Mesenchymal stem cell (in vitro differentiated cells and primary cell): ENCODE measurements at regions not wholly inside any gene's neighbourhood (a gene's known extent, or its start where the extent isn't known, plus 50 kb on each side); places are given as distances from the start of the nearest gene placed in this dataset.

Experiments used
- DNase-seq: peaks from one replicate; pipeline ENCODE4 v3.0.0-alpha.2; 2013
- H2AFZ ChIP-seq: one replicate; pipeline ENCODE4 v1.6.1; 2013; ENCODE audit warnings: low read depth, mild to moderate bottlenecking, control low read depth, inconsistent platforms, low read length, moderate library complexity
- H2AK5ac ChIP-seq: 2 replicates; pipeline ENCODE4 v1.6.1; 2013; ENCODE audit warnings: low read length, moderate library complexity, mild to moderate bottlenecking, inconsistent platforms; ENCODE audit not compliant: severe bottlenecking
- H2BK120ac ChIP-seq: one replicate; pipeline ENCODE4 v1.6.1; 2013; ENCODE audit warnings: low read depth, mild to moderate bottlenecking, inconsistent platforms, low read length, moderate library complexity
- H2BK12ac ChIP-seq, 2 experiments: one replicate each; pipeline ENCODE4 v1.6.1; 2013; ENCODE audit warnings: inconsistent platforms in 2 of 2, low read length in 2 of 2, mild to moderate bottlenecking in 2 of 2, moderate library complexity in 2 of 2, control low read depth in 1 of 2
- H2BK15ac ChIP-seq: one replicate; pipeline ENCODE4 v1.6.1; 2013; ENCODE audit warnings: mild to moderate bottlenecking, low read depth, inconsistent platforms; ENCODE audit not compliant: poor library complexity, severe bottlenecking
- H2BK5ac ChIP-seq: 2 replicates; pipeline ENCODE4 v1.6.1; 2013; ENCODE audit warnings: low read depth, mild to moderate bottlenecking, low read length, control low read depth, inconsistent platforms; ENCODE audit not compliant: poor library complexity, severe bottlenecking
- H3K14ac ChIP-seq, 2 experiments: one replicate each; pipeline ENCODE4 v1.6.1; 2013; ENCODE audit warnings: inconsistent platforms in 2 of 2, low read length in 2 of 2, control low read depth in 1 of 2, mild to moderate bottlenecking in 1 of 2, moderate library complexity in 1 of 2
- H3K18ac ChIP-seq, 2 experiments: one replicate each; pipeline ENCODE4 v1.6.1; 2013; ENCODE audit warnings: inconsistent platforms in 2 of 2, low read length in 2 of 2, control low read depth in 1 of 2, low read depth in 1 of 2, mild to moderate bottlenecking in 1 of 2
- H3K23ac ChIP-seq, 2 experiments: one replicate each; pipeline ENCODE4 v1.6.1; 2013; ENCODE audit warnings: inconsistent platforms in 2 of 2, low read length in 2 of 2, mild to moderate bottlenecking in 2 of 2, moderate library complexity in 2 of 2, control low read depth in 1 of 2
- H3K27ac ChIP-seq: 2 replicates; pipeline ENCODE4 v1.5.1; 2013; ENCODE audit warnings: mild to moderate bottlenecking, moderate library complexity, low read length, control low read depth, inconsistent platforms; ENCODE audit not compliant: poor library complexity, severe bottlenecking
- H3K27me3 ChIP-seq, 2 experiments: 2 replicates each; pipeline versions ENCODE4 v1.6.1 to v1.7.0; 2013; ENCODE audit warnings: low read length in 2 of 2, mild to moderate bottlenecking in 2 of 2, moderate library complexity in 2 of 2, control low read depth in 1 of 2, inconsistent platforms in 1 of 2; ENCODE audit not compliant: control insufficient read depth in 1 of 2, insufficient read depth in 1 of 2
- H3K36me3 ChIP-seq, 2 experiments: 2 replicates each; pipeline versions ENCODE4 v1.6.1 to v1.7.0; 2013; ENCODE audit warnings: low read length in 2 of 2, control low read depth in 1 of 2, inconsistent platforms in 1 of 2, low read depth in 1 of 2, mild to moderate bottlenecking in 1 of 2; ENCODE audit not compliant: insufficient read depth in 2 of 2, control insufficient read depth in 1 of 2
- H3K4ac ChIP-seq, 2 experiments: one replicate each; pipeline ENCODE4 v1.6.1; 2013; ENCODE audit warnings: inconsistent platforms in 2 of 2, low read length in 2 of 2, mild to moderate bottlenecking in 2 of 2, moderate library complexity in 2 of 2, control low read depth in 1 of 2, low read depth in 1 of 2
- H3K4me1 ChIP-seq: 2 replicates; pipeline ENCODE4 v1.6.1; 2013; ENCODE audit warnings: low read depth, low read length, control low read depth; ENCODE audit not compliant: control insufficient read depth, insufficient read depth
- H3K4me2 ChIP-seq: 2 replicates; pipeline ENCODE4 v1.6.1; 2013; ENCODE audit warnings: low read length, mild to moderate bottlenecking, inconsistent platforms; ENCODE audit not compliant: poor library complexity, severe bottlenecking
- H3K4me3 ChIP-seq, 2 experiments: 2 replicates each; pipeline versions ENCODE4 v1.5.1 to v1.7.0; 2013; ENCODE audit warnings: low read length in 2 of 2, mild to moderate bottlenecking in 2 of 2, control low read depth in 1 of 2, low read depth in 1 of 2; ENCODE audit not compliant: insufficient read depth in 1 of 2
- H3K79me1 ChIP-seq: replicated peaks from 2 replicates; pipeline ENCODE4 v1.6.1; 2013; ENCODE audit warnings: mild to moderate bottlenecking, control low read depth, low read length, inconsistent platforms; ENCODE audit not compliant: poor library complexity, severe bottlenecking
- H3K9ac ChIP-seq: 2 replicates; pipeline ENCODE4 v1.7.0; 2013; ENCODE audit warnings: mild to moderate bottlenecking, low read length, moderate library complexity
- H3K9me3 ChIP-seq: 2 replicates; pipeline ENCODE4 v1.7.0; 2013; ENCODE audit warnings: mild to moderate bottlenecking, low read length; ENCODE audit not compliant: control insufficient read depth
- H4K8ac ChIP-seq: one replicate; pipeline ENCODE4 v1.6.1; 2013; ENCODE audit warnings: inconsistent platforms, mild to moderate bottlenecking, low read length, moderate library complexity
- H4K91ac ChIP-seq: one replicate; pipeline ENCODE4 v1.6.1; 2013; ENCODE audit warnings: mild to moderate bottlenecking, low read length, inconsistent platforms
- WGBS: methylation state at CpG from one replicate; pipeline ENCODE4 v1.1.7; 2013; ENCODE audit warnings: mixed read lengths; 5-methylcytosine and 5-hydroxymethylcytosine counted together

- no peak overlapping the region for H3K14ac ChIP-seq
- 67% methylated on average over 6 of the region's 7 CpGs for WGBS
Measured at GRCh38 chr16:18050234-18050633, 286.3 kb downstream of the NPIPA8 start.

GRCh38 chr16:18049547-18050133, 286.9 kb downstream of the NPIPA8 start:
- Histone ChIP-seq H2BK12ac (no peak overlapping the region), H3K14ac (no peak overlapping the region), H3K27me3 (no peaks in the 10 kb centered on the region), H3K4me3 (no peak overlapping the region), H2BK5ac (no peak overlapping the region), H3K9me3 (no peaks in the 10 kb centered on the region), H2BK120ac (no peak overlapping the region), H2BK15ac (no peak overlapping the region), H3K79me1 (no peaks in the 10 kb centered on the region), H3K27ac (no peak overlapping the region), H3K4me2 (no peak overlapping the region), H3K9ac (no peak overlapping the region), H3K18ac (no peak overlapping the region), H3K36me3 (no peaks in the 10 kb centered on the region), H4K8ac (no peak overlapping the region), H2AK5ac (no peak overlapping the region), H2AFZ (no peak overlapping the region), H3K23ac (no peak overlapping the region), H3K4ac (no peak overlapping the region), H3K4me1 (no peaks in the 10 kb centered on the region), H4K91ac (no peak overlapping the region)
- no peak for DNase-seq
- WGBS: 63% methylated on average over 4 of the region's 6 CpGs

More at GRCh38 chr16:18050234-18050633, 286.3 kb downstream of the NPIPA8 start:
- Histone ChIP-seq H2AFZ (no peak overlapping the region), H3K4ac (no peak overlapping the region), H2BK5ac (no peak overlapping the region), H3K36me3 (no peaks in the 10 kb centered on the region), H2BK12ac (no peak overlapping the region), H2BK120ac (no peak overlapping the region), H4K91ac (no peak overlapping the region), H3K9me3 (no peaks in the 10 kb centered on the region), H4K8ac (no peak overlapping the region), H2AK5ac (no peak overlapping the region), H3K9ac (no peak overlapping the region), H3K18ac (no peak overlapping the region), H3K27me3 (no peaks in the 10 kb centered on the region), H3K23ac (no peak overlapping the region), H3K4me1 (no peaks in the 10 kb centered on the region), H2BK15ac (no peak overlapping the region), H3K4me2 (no peak overlapping the region), H3K4me3 (no peak overlapping the region), H3K27ac (no peak overlapping the region), H3K79me1 (no peaks in the 10 kb centered on the region)
- DNase-seq: no peak

GRCh38 chr16:18048853-18049546, 287.5 kb downstream of the NPIPA8 start:
- H3K27ac ChIP-seq: no peak overlapping the region
- H2BK15ac ChIP-seq: no peak overlapping the region
- no peaks in the 10 kb centered on the region for H3K27me3 ChIP-seq
- no peak overlapping the region for H4K91ac ChIP-seq
- H3K18ac ChIP-seq: no peak overlapping the region
- no peaks in the 10 kb centered on the region for H3K9me3 ChIP-seq
- no peak overlapping the region for H3K4me2 ChIP-seq
- H2BK5ac ChIP-seq: no peak overlapping the region
- no peak overlapping the region for H3K14ac ChIP-seq
- no peak overlapping the region for H4K8ac ChIP-seq
- no peak overlapping the region for H3K9ac ChIP-seq
- no peak overlapping the region for H3K4me3 ChIP-seq
- H2AFZ ChIP-seq: no peak overlapping the region
- 72% methylated on average over 4 of the region's 4 CpGs for WGBS
- no peak overlapping the region for H3K4ac ChIP-seq
- no peak for DNase-seq
- H2BK120ac ChIP-seq: no peak overlapping the region
- H2AK5ac ChIP-seq: no peak overlapping the region
- H3K79me1 ChIP-seq: no peaks in the 10 kb centered on the region
- no peak overlapping the region for H2BK12ac ChIP-seq
- no peak overlapping the region for H3K23ac ChIP-seq
- no peaks in the 10 kb centered on the region for H3K4me1 ChIP-seq
- no peaks in the 10 kb centered on the region for H3K36me3 ChIP-seq

- H3K79me1 ChIP-seq: no peaks in the 10 kb centered on the region
- no peak overlapping the region for H2BK15ac ChIP-seq
- WGBS: no CpG with 5 or more reads among the region's 6 CpGs
- H3K36me3 ChIP-seq: no peaks in the 10 kb centered on the region
- H3K4me2 ChIP-seq: no peak overlapping the region
- no peak overlapping the region for H3K23ac ChIP-seq
- H3K27ac ChIP-seq: no peak overlapping the region
- H2BK120ac ChIP-seq: no peak overlapping the region
- no peaks in the 10 kb centered on the region for H3K4me1 ChIP-seq
- H3K18ac ChIP-seq: no peak overlapping the region
- H2BK12ac ChIP-seq: no peak overlapping the region
- peaks cover 0 to 5% of the 10 kb centered on the region in 2 experiments for H3K27me3 ChIP-seq
- no peak overlapping the region for H3K4me3 ChIP-seq
- no peak for DNase-seq
- H2AFZ ChIP-seq: no peak overlapping the region
- H4K8ac ChIP-seq: no peak overlapping the region
- no peak overlapping the region for H3K4ac ChIP-seq
- no peak overlapping the region for H2BK5ac ChIP-seq
- no peak overlapping the region for H2AK5ac ChIP-seq
- no peak overlapping the region for H3K9ac ChIP-seq
- H3K9me3 ChIP-seq: no peaks in the 10 kb centered on the region
- no peak overlapping the region for H3K14ac ChIP-seq
- H4K91ac ChIP-seq: no peak overlapping the region
Measured at GRCh38 chr16:18047761-18048160, 288.8 kb downstream of the NPIPA8 start.
